ENCODE measurements at regions not wholly inside any gene's neighbourhood (a gene's known extent, or its start where the extent isn't known, plus 50 kb on each side); places are given as distances from the start of the nearest gene placed in this dataset.

DNA sequence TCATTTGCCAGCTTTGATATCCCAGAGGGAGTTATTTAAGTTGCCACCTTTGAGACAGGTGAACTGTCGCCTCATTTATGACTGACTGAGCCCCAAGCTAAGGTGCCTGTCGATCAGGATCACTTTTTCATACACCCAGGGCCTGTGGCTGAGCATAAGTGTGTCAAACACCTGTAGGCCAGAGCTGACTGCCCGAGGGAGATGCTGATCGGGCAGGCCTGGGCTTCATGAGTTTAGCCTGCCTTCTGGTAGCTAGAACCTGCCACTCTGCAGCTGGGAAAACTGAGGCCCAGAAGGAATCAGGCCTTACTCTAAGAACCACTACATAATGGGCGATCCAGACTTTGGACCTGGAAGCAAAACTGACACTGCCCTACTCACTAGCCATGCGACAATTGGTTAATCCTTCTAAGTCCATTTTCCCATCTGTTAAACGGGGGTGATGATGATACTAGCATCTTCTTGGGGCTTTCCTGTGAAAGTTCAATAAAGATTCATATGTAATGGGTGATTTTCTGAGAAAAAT lies 188.7 kb upstream of the GLI2 start (continued):
- TF ChIP-seq, protein P1, sequence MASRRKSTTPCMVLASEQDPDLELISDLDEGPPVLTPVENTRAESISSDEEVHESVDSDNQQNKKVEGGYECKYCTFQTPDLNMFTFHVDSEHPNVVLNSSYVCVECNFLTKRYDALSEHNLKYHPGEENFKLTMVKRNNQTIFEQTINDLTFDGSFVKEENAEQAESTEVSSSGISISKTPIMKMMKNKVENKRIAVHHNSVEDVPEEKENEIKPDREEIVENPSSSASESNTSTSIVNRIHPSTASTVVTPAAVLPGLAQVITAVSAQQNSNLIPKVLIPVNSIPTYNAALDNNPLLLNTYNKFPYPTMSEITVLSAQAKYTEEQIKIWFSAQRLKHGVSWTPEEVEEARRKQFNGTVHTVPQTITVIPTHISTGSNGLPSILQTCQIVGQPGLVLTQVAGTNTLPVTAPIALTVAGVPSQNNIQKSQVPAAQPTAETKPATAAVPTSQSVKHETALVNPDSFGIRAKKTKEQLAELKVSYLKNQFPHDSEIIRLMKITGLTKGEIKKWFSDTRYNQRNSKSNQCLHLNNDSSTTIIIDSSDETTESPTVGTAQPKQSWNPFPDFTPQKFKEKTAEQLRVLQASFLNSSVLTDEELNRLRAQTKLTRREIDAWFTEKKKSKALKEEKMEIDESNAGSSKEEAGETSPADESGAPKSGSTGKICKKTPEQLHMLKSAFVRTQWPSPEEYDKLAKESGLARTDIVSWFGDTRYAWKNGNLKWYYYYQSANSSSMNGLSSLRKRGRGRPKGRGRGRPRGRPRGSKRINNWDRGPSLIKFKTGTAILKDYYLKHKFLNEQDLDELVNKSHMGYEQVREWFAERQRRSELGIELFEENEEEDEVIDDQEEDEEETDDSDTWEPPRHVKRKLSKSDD (CRISPR knock-in tag; IDR thresholded peaks at IDR 0.05; ENCODE audit: low read depth) = no peak
- TF ChIP-seq ZNF124 (CRISPR knock-in tag; IDR thresholded peaks at IDR 0.05) = no peak
- TF ChIP-seq, protein P2, sequence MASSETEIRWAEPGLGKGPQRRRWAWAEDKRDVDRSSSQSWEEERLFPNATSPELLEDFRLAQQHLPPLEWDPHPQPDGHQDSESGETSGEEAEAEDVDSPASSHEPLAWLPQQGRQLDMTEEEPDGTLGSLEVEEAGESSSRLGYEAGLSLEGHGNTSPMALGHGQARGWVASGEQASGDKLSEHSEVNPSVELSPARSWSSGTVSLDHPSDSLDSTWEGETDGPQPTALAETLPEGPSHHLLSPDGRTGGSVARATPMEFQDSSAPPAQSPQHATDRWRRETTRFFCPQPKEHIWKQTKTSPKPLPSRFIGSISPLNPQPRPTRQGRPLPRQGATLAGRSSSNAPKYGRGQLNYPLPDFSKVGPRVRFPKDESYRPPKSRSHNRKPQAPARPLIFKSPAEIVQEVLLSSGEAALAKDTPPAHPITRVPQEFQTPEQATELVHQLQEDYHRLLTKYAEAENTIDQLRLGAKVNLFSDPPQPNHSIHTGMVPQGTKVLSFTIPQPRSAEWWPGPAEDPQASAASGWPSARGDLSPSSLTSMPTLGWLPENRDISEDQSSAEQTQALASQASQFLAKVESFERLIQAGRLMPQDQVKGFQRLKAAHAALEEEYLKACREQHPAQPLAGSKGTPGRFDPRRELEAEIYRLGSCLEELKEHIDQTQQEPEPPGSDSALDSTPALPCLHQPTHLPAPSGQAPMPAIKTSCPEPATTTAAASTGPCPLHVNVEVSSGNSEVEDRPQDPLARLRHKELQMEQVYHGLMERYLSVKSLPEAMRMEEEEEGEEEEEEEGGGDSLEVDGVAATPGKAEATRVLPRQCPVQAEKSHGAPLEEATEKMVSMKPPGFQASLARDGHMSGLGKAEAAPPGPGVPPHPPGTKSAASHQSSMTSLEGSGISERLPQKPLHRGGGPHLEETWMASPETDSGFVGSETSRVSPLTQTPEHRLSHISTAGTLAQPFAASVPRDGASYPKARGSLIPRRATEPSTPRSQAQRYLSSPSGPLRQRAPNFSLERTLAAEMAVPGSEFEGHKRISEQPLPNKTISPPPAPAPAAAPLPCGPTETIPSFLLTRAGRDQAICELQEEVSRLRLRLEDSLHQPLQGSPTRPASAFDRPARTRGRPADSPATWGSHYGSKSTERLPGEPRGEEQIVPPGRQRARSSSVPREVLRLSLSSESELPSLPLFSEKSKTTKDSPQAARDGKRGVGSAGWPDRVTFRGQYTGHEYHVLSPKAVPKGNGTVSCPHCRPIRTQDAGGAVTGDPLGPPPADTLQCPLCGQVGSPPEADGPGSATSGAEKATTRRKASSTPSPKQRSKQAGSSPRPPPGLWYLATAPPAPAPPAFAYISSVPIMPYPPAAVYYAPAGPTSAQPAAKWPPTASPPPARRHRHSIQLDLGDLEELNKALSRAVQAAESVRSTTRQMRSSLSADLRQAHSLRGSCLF (CRISPR knock-in tag; IDR thresholded peaks at IDR 0.05; ENCODE audit: borderline replicate concordance) = no peak
- no peak for TF ChIP-seq CHD4 (IDR thresholded peaks at IDR 0.05; ENCODE audit: borderline replicate concordance, low read length)
- TF ChIP-seq ZNF768 (CRISPR knock-in tag; IDR thresholded peaks at IDR 0.05) = no peak
